ENCODE measurements at regions not wholly inside any gene's neighbourhood (a gene's known extent, or its start where the extent isn't known, plus 50 kb on each side); places are given as distances from the start of the nearest gene placed in this dataset.

- no peak overlapping the region for H3K4me3 ChIP-seq (ENCODE audit: low read depth, low read length)
- no peak for DNase-seq (ENCODE audit: low read depth)
- no peak for TF ChIP-seq CTCF (IDR thresholded peaks at IDR 0.05; ENCODE audit: low read depth, low read length, missing control alignments)
- in situ Hi-C loops (cut with HindIII; ENCODE audit: low sequenced_read_pairs): no loop called here
Measured at GRCh38 chr10:78188446-78188845, 154.8 kb downstream of the RPS24 start.

GRCh38 chr10:78190051-78190825, 156.6 kb downstream of the RPS24 start:
- in situ Hi-C loops (cut with HindIII; ENCODE audit: low sequenced_read_pairs): loop anchor here (10.0 kb wide), 1 partner anchor 885 kb away; no protein-coding TSS in a partner anchor
- no peak for DNase-seq (ENCODE audit: low read depth)
- no peak for TF ChIP-seq CTCF (IDR thresholded peaks at IDR 0.05; ENCODE audit: low read depth, low read length, missing control alignments)

GRCh38 chr10:78191301-78191700, 157.6 kb downstream of the RPS24 start:
- no peak for DNase-seq (ENCODE audit: low read depth)
- in situ Hi-C loops (cut with HindIII; ENCODE audit: low sequenced_read_pairs): loop anchor here (10.0 kb wide), 1 partner anchor 884 kb away; no protein-coding TSS in a partner anchor
- no peak for TF ChIP-seq CTCF (IDR thresholded peaks at IDR 0.05; ENCODE audit: low read depth, low read length, missing control alignments)

More at GRCh38 chr10:78190051-78190825, 156.6 kb downstream of the RPS24 start:
- no peak overlapping the region for H3K4me3 ChIP-seq (ENCODE audit: low read depth, low read length)

GRCh38 chr10:78193189-78193588, 159.5 kb downstream of the RPS24 start:
- in situ Hi-C loops (cut with HindIII; ENCODE audit: low sequenced_read_pairs): loop anchor here (10.0 kb wide), 1 partner anchor 882 kb away; no protein-coding TSS in a partner anchor
- no peak for DNase-seq (ENCODE audit: low read depth)
- TF ChIP-seq CTCF (IDR thresholded peaks at IDR 0.05; ENCODE audit: low read depth, low read length, missing control alignments): no peak
- no peak overlapping the region for H3K4me3 ChIP-seq (ENCODE audit: low read depth, low read length)

More at GRCh38 chr10:78191301-78191700, 157.6 kb downstream of the RPS24 start:
- H3K4me3 ChIP-seq (ENCODE audit: low read depth, low read length): no peak overlapping the region

GRCh38 chr10:78194050-78194449, 160.4 kb downstream of the RPS24 start:
- DNase-seq (ENCODE audit: low read depth): no peak
- no peak overlapping the region for H3K4me3 ChIP-seq (ENCODE audit: low read depth, low read length)
- TF ChIP-seq CTCF (IDR thresholded peaks at IDR 0.05; ENCODE audit: low read depth, low read length, missing control alignments): no peak
- in situ Hi-C loops (cut with HindIII; ENCODE audit: low sequenced_read_pairs): loop anchor here (10.0 kb wide), 1 partner anchor 881 kb away; no protein-coding TSS in a partner anchor

- in situ Hi-C loops (cut with HindIII; ENCODE audit: low sequenced_read_pairs): loop anchor here (10.0 kb wide), 1 partner anchor 880 kb away; no protein-coding TSS in a partner anchor
- no peak for DNase-seq (ENCODE audit: low read depth)
- H3K4me3 ChIP-seq (ENCODE audit: low read depth, low read length): no peak overlapping the region
- no peak for TF ChIP-seq CTCF (IDR thresholded peaks at IDR 0.05; ENCODE audit: low read depth, low read length, missing control alignments)
Measured at GRCh38 chr10:78194539-78195402, 161.1 kb downstream of the RPS24 start.
